H9 (cell line): ENCODE measurements at regions not wholly inside any gene's neighbourhood (a gene's known extent, or its start where the extent isn't known, plus 50 kb on each side); places are given as distances from the start of the nearest gene placed in this dataset.

Experiments used
- DNase-seq: peaks from one replicate; pipeline ENCODE4 v3.0.0-alpha.2; 2017
- H2AFZ ChIP-seq: one replicate; pipeline ENCODE4 v1.6.1; 2013; ENCODE audit warnings: mild to moderate bottlenecking, low read length, control low read depth, moderate library complexity
- H2AK5ac ChIP-seq: 2 replicates; pipeline ENCODE4 v1.6.1; 2013; ENCODE audit warnings: low read length, control low read depth, mixed read lengths; ENCODE audit not compliant: insufficient read length
- H2BK120ac ChIP-seq: one replicate; pipeline ENCODE4 v1.6.1; 2013; ENCODE audit warnings: low read depth, mild to moderate bottlenecking, low read length, control low read depth, inconsistent platforms; ENCODE audit not compliant: poor library complexity, severe bottlenecking
- H2BK12ac ChIP-seq: 2 replicates; pipeline ENCODE4 v1.6.1; 2013; ENCODE audit warnings: low read length, control low read depth, mixed read lengths, low read depth; ENCODE audit not compliant: insufficient read length
- H2BK15ac ChIP-seq: 2 replicates; pipeline ENCODE4 v1.6.1; 2013; ENCODE audit warnings: low read depth, low read length, control low read depth
- H2BK20ac ChIP-seq: one replicate; pipeline ENCODE4 v1.6.1; 2013; ENCODE audit warnings: low read depth, mild to moderate bottlenecking, low read length, control low read depth, inconsistent platforms; ENCODE audit not compliant: poor library complexity, severe bottlenecking
- H2BK5ac ChIP-seq: 2 replicates; pipeline ENCODE4 v1.6.1; 2013; ENCODE audit warnings: low read length, control low read depth, mixed read lengths; ENCODE audit not compliant: insufficient read length
- H3K14ac ChIP-seq: 2 replicates; pipeline ENCODE4 v1.6.1; 2013; ENCODE audit warnings: low read length, control low read depth; ENCODE audit not compliant: insufficient read depth
- H3K18ac ChIP-seq: 2 replicates; pipeline ENCODE4 v1.6.1; 2013; ENCODE audit warnings: low read depth, mild to moderate bottlenecking, mixed read lengths, low read length, control low read depth; ENCODE audit not compliant: insufficient read length
- H3K23ac ChIP-seq: 2 replicates; pipeline ENCODE4 v1.6.1; 2013; ENCODE audit warnings: low read length, control low read depth, mixed read lengths, low read depth; ENCODE audit not compliant: insufficient read length
- H3K23me2 ChIP-seq: 2 replicates; pipeline ENCODE4 v1.6.1; 2013; ENCODE audit warnings: low read depth, mild to moderate bottlenecking, mixed read lengths, low read length, control low read depth; ENCODE audit not compliant: insufficient read length, poor library complexity, severe bottlenecking
- H3K27ac ChIP-seq: 2 replicates; pipeline ENCODE4 v1.5.1; 2013; ENCODE audit warnings: low read length, control low read depth, mixed read lengths, low read depth; ENCODE audit not compliant: insufficient read length
- H3K27me3 ChIP-seq: 2 replicates; pipeline ENCODE4 v1.6.1; 2013; ENCODE audit warnings: low read length, control low read depth, inconsistent platforms; ENCODE audit not compliant: insufficient read depth
- H3K4ac ChIP-seq: 2 replicates; pipeline ENCODE4 v1.6.1; 2013; ENCODE audit warnings: low read depth, mild to moderate bottlenecking, control low read depth, inconsistent platforms, low read length, moderate library complexity
- H3K4me1 ChIP-seq: 2 replicates; pipeline ENCODE4 v1.6.1; 2013; ENCODE audit warnings: low read length, control low read depth, inconsistent platforms; ENCODE audit not compliant: insufficient read depth
- H3K4me2 ChIP-seq: 2 replicates; pipeline ENCODE4 v1.6.1; 2013; ENCODE audit warnings: low read length, control low read depth, mixed read lengths; ENCODE audit not compliant: insufficient read length, insufficient read depth
- H3K56ac ChIP-seq: 2 replicates; pipeline ENCODE4 v1.6.1; 2013; ENCODE audit warnings: low read depth, mild to moderate bottlenecking, mixed read lengths, low read length, control low read depth; ENCODE audit not compliant: insufficient read length
- H3K79me1 ChIP-seq: 2 replicates; pipeline ENCODE4 v1.6.1; 2013; ENCODE audit warnings: low read depth, mild to moderate bottlenecking, moderate library complexity, low read length, control low read depth, inconsistent platforms; ENCODE audit not compliant: insufficient read depth, poor library complexity, severe bottlenecking
- H3K79me2 ChIP-seq: 2 replicates; pipeline ENCODE4 v1.6.1; 2013; ENCODE audit warnings: low read length, control low read depth, inconsistent platforms; ENCODE audit not compliant: insufficient read depth
- H3K9ac ChIP-seq: 2 replicates; pipeline ENCODE4 v1.6.1; 2013; ENCODE audit warnings: low read length, control low read depth, mixed read lengths; ENCODE audit not compliant: insufficient read length; ENCODE audit errors: extremely low read depth
- H3K9me3 ChIP-seq: one replicate; pipeline ENCODE4 v1.6.1; 2013; ENCODE audit warnings: low read depth, low read length, inconsistent platforms; ENCODE audit not compliant: control insufficient read depth
- H3T11ph ChIP-seq: one replicate; pipeline ENCODE4 v1.6.1; 2013; ENCODE audit warnings: mild to moderate bottlenecking, low read length, control low read depth, inconsistent platforms
- H4K20me1 ChIP-seq: one replicate; pipeline ENCODE4 v1.6.1; 2013; ENCODE audit not compliant: control insufficient read depth, insufficient read length, insufficient read depth
- H4K5ac ChIP-seq: 2 replicates; pipeline ENCODE4 v1.6.1; 2013; ENCODE audit warnings: low read depth, mild to moderate bottlenecking, mixed read lengths, low read length, control low read depth; ENCODE audit not compliant: insufficient read length
- H4K8ac ChIP-seq: replicated peaks from 2 replicates; pipeline ENCODE4 v1.6.1; 2013; ENCODE audit warnings: low read length, control low read depth, mixed read lengths, low read depth; ENCODE audit not compliant: insufficient read length
- H4K91ac ChIP-seq: 2 replicates; pipeline ENCODE4 v1.6.1; 2013; ENCODE audit warnings: low read depth, mild to moderate bottlenecking, moderate library complexity, mixed read lengths, low read length, control low read depth; ENCODE audit not compliant: insufficient read length
- H3K27ac Mint-ChIP-seq, 3 experiments: 2 replicates in 2 of 3; 3 replicates in 1 of 3; pipeline ENCODE4 v1.8.0; 2020 to 2021; ENCODE audit warnings: mixed read lengths in 3 of 3, mild to moderate bottlenecking in 1 of 3, moderate library complexity in 1 of 3
- H3K27me3 Mint-ChIP-seq: 2 replicates; pipeline ENCODE4 v1.8.0; 2021; ENCODE audit warnings: low read depth, mild to moderate bottlenecking, moderate library complexity, mixed read lengths
- H3K36me3 Mint-ChIP-seq, 3 experiments: 2 replicates in 2 of 3; 3 replicates in 1 of 3; pipeline ENCODE4 v1.8.0; 2020 to 2021; ENCODE audit warnings: low read depth in 3 of 3, mixed read lengths in 3 of 3; ENCODE audit not compliant: insufficient read depth in 1 of 3
- H3K4me1 Mint-ChIP-seq, 2 experiments: 2 replicates each; pipeline ENCODE4 v1.8.0; 2020; ENCODE audit warnings: mixed read lengths in 2 of 2
- H3K4me3 Mint-ChIP-seq, 2 experiments: 2 replicates in 1 of 2; 3 replicates in 1 of 2; pipeline ENCODE4 v1.8.0; 2020 to 2021; ENCODE audit warnings: mild to moderate bottlenecking in 2 of 2, mixed read lengths in 2 of 2, moderate library complexity in 1 of 2
- H3K9me3 Mint-ChIP-seq, 2 experiments: 2 replicates in 1 of 2; 3 replicates in 1 of 2; pipeline ENCODE4 v1.8.0; 2020; ENCODE audit warnings: mild to moderate bottlenecking in 2 of 2, mixed read lengths in 2 of 2, moderate library complexity in 1 of 2
- WGBS: extraction: QIAGEN DNeasy Blood & Tissue Kit; methylation state at CpG from one replicate; pipeline ENCODE4 v1.1.7; 2013; ENCODE audit warnings: missing lambda C conversion rate, low lambda C conversion rate, mixed read lengths; ENCODE audit not compliant: insufficient read length; ENCODE audit errors: extremely low coverage; 5-methylcytosine and 5-hydroxymethylcytosine counted together
- TF ChIP-seq, protein P1 (sequence below): fragments of 200-600 bp; sonication (generic); conservative IDR thresholded peaks from 3 replicates; pipeline ENCODE4 v1.8.0; 2021; ENCODE audit warnings: antibody characterized with exemption, mild to moderate bottlenecking

DNA sequence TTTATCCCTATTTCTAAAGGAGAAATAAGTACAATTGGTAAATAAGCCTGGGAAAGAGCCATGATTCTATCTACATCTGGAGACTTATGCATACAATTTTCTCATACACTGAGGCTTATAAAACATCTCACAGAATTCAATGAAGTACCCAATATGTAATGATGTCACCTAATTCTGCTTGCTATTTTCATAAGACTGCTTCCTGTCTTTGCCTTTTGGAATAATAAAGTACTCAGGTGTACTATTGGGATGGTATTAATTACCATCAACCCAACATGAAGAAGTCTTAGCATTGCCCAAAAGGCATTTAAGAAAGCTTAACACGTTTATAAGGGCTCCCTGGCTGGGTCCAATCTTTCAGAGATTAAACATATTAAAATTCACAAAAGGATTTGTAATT is 216.4 kb upstream of the TSHZ2 start:
- H3K4me1 Mint-ChIP-seq, result no peaks in the 10 kb centered on the region
- no peak overlapping the region for H2BK15ac ChIP-seq
- no peak overlapping the region for H4K91ac ChIP-seq
- no peak for DNase-seq
- H3K23me2 ChIP-seq, result no peaks in the 10 kb centered on the region
- no peak overlapping the region for H3T11ph ChIP-seq
- no peak overlapping the region for H3K23ac ChIP-seq
- peaks cover 0 to 2% of the 10 kb centered on the region in 2 experiments; a peak in 1 of 5 replicates for H3K9me3 Mint-ChIP-seq
- no peak overlapping the region for H3K4me3 Mint-ChIP-seq
- no peak overlapping the region for H3K56ac ChIP-seq
- H3K27me3 ChIP-seq, result no peaks in the 10 kb centered on the region
- H4K20me1 ChIP-seq, result no peaks in the 10 kb centered on the region
- no peak overlapping the region for H2BK120ac ChIP-seq
- no peaks in the 10 kb centered on the region for H3K79me2 ChIP-seq
- H3K36me3 Mint-ChIP-seq, result no peaks in the 10 kb centered on the region
- TF ChIP-seq, protein P1, sequence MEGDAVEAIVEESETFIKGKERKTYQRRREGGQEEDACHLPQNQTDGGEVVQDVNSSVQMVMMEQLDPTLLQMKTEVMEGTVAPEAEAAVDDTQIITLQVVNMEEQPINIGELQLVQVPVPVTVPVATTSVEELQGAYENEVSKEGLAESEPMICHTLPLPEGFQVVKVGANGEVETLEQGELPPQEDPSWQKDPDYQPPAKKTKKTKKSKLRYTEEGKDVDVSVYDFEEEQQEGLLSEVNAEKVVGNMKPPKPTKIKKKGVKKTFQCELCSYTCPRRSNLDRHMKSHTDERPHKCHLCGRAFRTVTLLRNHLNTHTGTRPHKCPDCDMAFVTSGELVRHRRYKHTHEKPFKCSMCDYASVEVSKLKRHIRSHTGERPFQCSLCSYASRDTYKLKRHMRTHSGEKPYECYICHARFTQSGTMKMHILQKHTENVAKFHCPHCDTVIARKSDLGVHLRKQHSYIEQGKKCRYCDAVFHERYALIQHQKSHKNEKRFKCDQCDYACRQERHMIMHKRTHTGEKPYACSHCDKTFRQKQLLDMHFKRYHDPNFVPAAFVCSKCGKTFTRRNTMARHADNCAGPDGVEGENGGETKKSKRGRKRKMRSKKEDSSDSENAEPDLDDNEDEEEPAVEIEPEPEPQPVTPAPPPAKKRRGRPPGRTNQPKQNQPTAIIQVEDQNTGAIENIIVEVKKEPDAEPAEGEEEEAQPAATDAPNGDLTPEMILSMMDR, result no peak
- H3K18ac ChIP-seq, result no peak overlapping the region
- H2BK5ac ChIP-seq, result no peak overlapping the region
- no CpG with 5 or more reads among the region's 1 CpG for WGBS
- no peaks in the 10 kb centered on the region for H3K9me3 ChIP-seq
- H2AK5ac ChIP-seq, result no peak overlapping the region
- H3K4ac ChIP-seq, result no peak overlapping the region
- H3K4me1 ChIP-seq, result no peaks in the 10 kb centered on the region
- H4K8ac ChIP-seq, result no peak overlapping the region
- H3K27ac ChIP-seq, result no peak overlapping the region
- H3K9ac ChIP-seq, result no peak overlapping the region
- H2BK20ac ChIP-seq, result no peak overlapping the region
- no peak overlapping the region for H2BK12ac ChIP-seq
- H4K5ac ChIP-seq, result no peak overlapping the region
- H3K14ac ChIP-seq, result no peak overlapping the region
- no peak overlapping the region for H2AFZ ChIP-seq
- no peaks in the 10 kb centered on the region for H3K79me1 ChIP-seq
- no peak overlapping the region for H3K27ac Mint-ChIP-seq
- H3K27me3 Mint-ChIP-seq, result no peaks in the 10 kb centered on the region; the same call in 1 of the 2 replicates
- no peak overlapping the region for H3K4me2 ChIP-seq
